GM12878 (cell line): ENCODE measurements at regions not wholly inside any gene's neighbourhood (a gene's known extent, or its start where the extent isn't known, plus 50 kb on each side); places are given as distances from the start of the nearest gene placed in this dataset.

Experiments used
- ELK1 ChIP-seq: IDR thresholded peaks from 2 replicates; pipeline ENCODE4 v1.6.1; 2012; ENCODE audit warnings: low read depth, low read length, improper control_type of control experiment
- FOXM1 ChIP-seq: IDR thresholded peaks from 2 replicates; pipeline ENCODE4 v1.6.1; 2012; ENCODE audit warnings: low read depth, mild to moderate bottlenecking, inconsistent platforms, low read length, moderate library complexity
- USF2 ChIP-seq: IDR thresholded peaks from 2 replicates; pipeline ENCODE4 v1.6.1; 2011; ENCODE audit warnings: low read depth, low read length, improper control_type of control experiment, borderline replicate concordance

- TF ChIP-seq FOXM1 (no peak), USF2 (no peak), ELK1 (no peak)
Observed at GRCh38 chr11:134614141-134614540, 202.1 kb upstream of the B3GAT1 start.
